ENCODE measurements at regions not wholly inside any gene's neighbourhood (a gene's known extent, or its start where the extent isn't known, plus 50 kb on each side); places are given as distances from the start of the nearest gene placed in this dataset.

DNA sequence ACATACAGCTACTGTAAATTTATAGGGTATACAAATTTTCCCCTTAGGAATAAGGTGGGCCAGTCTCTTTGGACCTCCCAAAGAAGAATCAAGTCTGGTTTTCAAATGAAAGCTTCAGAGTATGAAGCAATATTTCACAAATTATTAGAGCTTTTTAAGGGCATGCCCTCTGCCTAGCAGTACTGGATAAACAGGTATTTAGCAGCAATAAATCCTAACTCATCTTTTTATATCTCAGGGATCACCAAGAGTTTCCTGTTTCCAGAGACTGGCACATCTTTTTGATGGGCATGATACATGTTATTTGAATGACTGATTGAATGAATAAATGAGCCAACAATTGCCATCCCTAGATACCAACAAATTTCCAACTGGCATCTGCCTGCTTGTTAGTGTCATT, 190.4 kb downstream of the NRIP1 start:
- no peak for TF ChIP-seq EP300 (IDR thresholded peaks at IDR 0.05; ENCODE audit: borderline replicate concordance in 1 of 2, low read depth in 1 of 2, low read length in 1 of 2)
- TF ChIP-seq POLR2AphosphoS5 (IDR thresholded peaks at IDR 0.05; ENCODE audit: low read depth, low read length), result no peak
- TF ChIP-seq IRF3 (IDR thresholded peaks at IDR 0.05; ENCODE audit: low read depth, low read length), result no peak
- no peak for TF ChIP-seq CTCF (IDR thresholded peaks at IDR 0.05)
- TF ChIP-seq, protein P1, sequence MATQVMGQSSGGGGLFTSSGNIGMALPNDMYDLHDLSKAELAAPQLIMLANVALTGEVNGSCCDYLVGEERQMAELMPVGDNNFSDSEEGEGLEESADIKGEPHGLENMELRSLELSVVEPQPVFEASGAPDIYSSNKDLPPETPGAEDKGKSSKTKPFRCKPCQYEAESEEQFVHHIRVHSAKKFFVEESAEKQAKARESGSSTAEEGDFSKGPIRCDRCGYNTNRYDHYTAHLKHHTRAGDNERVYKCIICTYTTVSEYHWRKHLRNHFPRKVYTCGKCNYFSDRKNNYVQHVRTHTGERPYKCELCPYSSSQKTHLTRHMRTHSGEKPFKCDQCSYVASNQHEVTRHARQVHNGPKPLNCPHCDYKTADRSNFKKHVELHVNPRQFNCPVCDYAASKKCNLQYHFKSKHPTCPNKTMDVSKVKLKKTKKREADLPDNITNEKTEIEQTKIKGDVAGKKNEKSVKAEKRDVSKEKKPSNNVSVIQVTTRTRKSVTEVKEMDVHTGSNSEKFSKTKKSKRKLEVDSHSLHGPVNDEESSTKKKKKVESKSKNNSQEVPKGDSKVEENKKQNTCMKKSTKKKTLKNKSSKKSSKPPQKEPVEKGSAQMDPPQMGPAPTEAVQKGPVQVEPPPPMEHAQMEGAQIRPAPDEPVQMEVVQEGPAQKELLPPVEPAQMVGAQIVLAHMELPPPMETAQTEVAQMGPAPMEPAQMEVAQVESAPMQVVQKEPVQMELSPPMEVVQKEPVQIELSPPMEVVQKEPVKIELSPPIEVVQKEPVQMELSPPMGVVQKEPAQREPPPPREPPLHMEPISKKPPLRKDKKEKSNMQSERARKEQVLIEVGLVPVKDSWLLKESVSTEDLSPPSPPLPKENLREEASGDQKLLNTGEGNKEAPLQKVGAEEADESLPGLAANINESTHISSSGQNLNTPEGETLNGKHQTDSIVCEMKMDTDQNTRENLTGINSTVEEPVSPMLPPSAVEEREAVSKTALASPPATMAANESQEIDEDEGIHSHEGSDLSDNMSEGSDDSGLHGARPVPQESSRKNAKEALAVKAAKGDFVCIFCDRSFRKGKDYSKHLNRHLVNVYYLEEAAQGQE (IDR thresholded peaks at IDR 0.05; ENCODE audit: low read depth, low read length), result no peak

Data from SK-N-SH (cell line).